Fibroblast of skin of right quadriceps (primary cell): ENCODE measurements at regions not wholly inside any gene's neighbourhood (a gene's known extent, or its start where the extent isn't known, plus 50 kb on each side); places are given as distances from the start of the nearest gene placed in this dataset.

Experiments used
- DNase-seq: peaks from one replicate; pipeline ENCODE4 v3.0.0-alpha.2; 2013

DNA sequence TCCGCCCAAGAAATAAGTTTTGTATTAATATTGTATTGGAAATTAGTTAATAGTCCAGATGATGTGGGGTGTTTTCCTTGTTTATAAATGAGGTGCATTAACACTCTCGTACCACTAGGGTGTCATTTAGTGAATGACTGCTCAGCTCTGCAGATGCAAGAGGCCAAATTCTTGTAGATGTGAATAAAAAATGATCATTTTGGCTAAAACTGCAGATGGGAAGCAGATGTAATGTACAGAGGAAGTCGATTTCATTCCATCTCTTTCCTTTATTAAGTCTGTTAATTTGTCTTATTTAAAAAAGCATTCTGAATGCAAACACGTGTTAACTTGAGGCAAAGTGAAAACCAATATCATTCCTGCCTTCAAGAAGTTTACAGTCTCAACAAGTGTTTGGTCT lies 108.1 kb downstream of the DHX15 start:
- DNase-seq = peak; percentile 19

DNA sequence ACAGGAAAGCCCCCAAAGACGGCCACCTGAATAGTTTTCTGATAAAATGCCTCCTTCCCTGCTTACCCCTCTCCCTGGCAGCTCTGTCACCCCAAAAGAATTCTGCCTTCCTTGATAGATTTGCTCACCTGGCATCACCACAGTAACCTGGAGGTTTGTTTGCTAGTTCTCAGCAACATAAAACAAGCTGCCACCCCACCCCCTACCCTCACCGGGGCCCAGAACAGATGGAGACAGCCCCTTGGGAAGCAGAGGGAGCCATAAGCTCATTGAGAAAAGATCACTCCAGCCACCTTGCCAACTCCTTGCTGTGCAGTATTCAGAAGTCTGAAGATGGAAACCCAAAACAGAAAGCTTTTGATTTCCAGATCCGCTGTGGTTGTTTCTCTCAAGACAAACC lies 108.6 kb downstream of the DHX15 start:
- no peak for DNase-seq

DNA sequence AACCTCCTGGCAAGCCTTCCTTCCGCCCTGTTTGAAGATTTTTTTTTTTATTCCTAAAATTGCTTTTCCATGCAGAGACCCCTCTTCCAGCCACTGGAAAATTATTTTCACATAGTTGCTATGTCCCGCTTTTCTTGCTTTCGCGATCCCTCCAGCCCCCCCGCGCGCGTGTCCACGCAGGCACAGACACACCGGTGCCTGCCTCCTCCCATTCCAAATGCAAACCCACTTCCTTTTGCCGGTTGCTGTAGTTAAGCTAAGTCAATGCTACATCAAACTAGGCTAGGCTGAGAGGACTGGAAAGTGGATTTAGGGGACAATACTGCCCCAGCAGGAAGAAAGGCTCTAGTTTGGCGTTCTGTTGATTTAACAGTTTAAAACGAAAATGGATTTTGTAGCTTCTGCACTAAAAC lies 111.0 kb downstream of the DHX15 start:
- peak; percentile 28 for DNase-seq

DNA sequence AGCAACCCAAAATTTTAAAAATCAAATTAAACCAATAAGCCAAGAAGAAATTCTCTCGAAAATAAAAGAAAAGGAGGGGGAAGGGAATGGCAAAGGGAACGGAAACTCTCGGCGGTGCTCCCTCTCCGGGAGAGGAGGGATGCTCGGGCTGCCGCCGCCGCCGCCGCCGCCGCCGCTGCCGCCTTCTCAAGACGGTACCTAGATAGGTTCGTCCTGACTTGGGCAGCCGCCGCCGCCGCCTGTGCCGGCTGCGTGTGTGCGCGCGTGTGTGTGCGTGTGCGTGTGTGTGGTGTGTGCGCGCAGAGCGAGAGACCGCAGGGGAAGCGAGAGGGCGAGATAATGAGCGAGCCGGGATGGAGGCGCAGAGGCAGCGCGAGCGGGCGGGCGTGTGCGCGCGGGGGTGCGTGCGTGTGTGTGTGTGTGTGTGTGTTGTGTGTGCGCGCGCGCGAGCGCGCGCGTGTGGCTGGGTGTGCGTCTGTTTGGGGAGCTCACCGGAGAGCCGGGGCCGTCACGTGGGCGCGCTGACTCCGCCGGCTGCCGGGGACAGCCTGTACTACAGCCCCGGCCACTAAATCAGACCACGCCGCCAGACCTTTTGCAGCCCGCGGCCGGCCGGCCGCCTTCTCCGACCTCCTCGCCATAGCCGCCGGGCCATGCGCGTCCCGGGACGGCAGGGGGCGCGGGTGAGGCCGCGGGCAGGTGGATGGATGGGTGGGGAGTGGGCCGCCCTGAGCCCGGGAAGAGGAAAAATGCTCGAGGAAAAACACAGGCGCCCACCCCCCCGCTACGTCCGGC lies 111.6 kb downstream of the DHX15 start:
- peak; percentile 74 for DNase-seq

DNA sequence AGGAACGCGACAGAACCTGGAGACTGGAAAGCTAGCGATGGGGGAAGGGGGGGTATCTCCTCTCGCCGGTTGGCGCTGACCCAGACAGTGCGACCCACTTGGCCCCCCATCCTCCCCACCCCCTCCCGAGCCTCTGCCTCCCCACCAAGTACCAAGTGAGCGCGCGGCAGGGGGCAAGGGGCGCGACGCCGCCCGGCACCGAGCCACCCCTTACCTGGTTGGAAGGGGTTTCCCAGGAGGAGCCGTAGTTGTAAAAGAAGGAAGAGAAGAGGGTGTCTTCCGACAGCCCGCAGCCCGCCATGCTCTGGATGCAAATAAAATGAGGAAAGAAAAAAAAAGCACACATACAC lies 112.2 kb downstream of the DHX15 start:
- DNase-seq = no peak

DNA sequence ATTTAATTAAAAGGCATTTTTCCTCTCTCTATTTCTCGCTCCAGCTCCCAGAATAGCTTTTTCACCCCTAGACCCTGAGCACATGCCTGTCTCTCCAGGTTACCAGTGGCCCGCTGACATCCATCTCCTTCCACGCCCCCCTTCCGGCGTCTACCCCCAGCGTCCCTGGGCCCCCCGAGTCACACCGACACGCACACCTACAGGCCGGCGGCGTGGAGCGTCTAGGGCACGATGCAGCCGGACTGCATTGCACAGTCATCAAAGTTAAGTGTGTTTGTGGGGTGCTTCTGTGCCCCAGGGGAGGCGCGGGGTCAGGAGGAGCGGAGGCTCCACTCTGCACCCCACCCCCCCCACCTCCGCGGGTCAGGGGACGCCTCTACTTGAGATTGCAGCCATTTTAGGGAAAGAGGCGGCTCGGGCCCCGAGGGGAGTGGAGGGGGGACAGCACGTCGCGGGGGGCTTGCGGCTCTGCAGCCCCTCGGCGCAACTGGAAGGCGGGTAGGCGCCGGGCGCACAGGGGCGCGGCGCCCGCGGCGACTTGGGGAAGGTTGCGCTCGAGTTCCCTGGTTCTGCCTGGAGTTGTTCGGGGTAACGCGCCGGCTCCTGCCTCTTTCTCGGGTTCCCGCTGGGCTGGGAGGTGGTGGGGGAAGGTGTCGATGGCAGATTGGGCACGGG lies 112.7 kb downstream of the DHX15 start:
- no peak for DNase-seq

DNA sequence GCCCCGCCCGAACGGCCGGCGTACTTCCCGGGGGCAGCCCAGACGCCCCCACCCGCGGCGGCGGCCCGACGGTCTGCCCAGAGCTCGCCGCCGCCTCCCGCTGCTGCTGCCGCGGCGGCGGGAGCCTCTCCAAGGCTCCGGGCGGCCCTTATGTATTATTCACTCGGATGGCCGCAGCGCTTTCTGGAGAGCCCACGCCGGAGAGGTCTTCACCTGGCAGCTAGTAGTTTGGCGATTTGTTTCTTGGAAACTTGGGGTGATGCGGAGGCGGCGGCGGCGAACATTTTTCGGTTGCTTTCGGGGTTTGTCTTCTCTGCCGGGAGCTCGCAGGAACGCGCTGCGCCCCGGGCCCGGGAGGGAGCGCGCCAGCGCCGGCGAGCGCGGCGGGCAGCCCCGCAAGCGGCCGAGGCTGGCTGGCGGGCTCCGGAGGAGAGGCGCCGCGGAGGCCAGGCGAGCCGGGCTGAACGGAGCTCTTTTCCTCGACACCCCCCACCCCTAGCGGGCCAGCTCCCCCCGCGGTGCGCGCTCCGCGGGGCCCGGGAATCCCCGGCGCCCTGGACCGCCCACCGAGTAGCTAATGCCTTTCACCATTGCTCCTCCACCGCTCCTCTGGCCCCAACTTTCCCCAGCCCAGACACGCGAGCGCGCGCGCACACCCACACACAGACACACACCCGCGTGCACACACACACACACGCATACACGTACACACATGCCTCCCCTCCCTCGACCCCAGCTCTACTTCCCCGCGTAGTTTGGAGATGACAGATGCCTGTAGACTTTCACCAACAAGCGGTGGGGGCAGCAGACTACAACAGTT lies 113.5 kb downstream of the DHX15 start:
- DNase-seq = peak; percentile 55

DNA sequence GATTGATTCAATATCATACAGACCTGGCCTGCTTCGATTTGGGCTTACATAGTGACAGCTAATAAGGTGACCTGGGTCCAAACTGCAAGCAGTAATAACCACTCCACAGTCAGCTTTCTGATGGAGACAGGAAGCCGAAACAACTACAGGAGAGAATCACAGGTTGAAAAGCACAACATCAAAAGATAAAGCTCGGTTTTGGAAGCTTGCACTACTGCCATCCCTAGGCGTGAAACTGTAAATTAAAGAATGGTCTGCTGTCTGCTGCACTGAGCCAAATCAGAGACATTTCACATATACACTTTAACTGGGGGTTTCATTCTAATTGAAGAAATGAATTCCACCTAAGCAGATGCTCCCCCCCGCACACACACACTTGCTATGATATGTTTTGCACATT lies 116.3 kb downstream of the DHX15 start:
- DNase-seq = no peak

DNA sequence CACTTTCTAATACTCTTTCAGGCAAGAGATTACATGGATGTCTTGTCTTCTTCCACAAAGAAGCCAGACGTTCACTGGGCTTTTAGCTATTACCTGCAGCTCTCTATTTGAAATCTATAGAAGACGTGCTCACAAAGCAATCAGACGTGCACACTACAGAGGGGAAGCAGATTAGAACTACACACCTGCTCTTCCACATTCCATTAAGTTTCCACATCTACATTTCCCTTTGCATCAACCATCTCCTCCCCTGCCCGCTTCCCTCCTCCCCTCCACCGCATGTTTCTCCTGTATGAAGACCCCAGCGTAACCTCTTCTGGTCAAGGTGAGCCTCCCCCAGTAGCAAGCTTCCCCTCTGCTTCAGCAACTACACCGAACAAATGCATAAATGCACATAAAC lies 119.8 kb downstream of the DHX15 start:
- DNase-seq = no peak

DNA sequence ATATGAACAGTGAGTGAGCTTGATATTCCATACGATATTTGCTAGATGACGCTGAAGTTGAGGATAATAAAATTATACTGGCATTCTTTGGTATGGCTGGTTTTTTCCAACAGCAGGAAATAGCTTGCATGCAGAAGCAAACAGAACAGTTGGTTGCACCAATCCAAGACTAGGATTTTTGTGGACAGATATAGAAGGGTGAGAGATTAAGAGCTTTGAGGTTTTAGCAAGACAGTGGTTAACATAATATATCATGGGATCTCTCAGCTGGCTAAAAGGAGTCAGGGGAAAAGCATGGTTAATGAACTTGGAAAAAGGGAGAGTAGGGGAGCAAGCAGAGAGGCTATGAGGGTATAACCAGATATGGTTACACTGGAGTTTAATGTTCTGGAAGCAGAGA lies 127.9 kb downstream of the DHX15 start:
- DNase-seq = no peak

DNA sequence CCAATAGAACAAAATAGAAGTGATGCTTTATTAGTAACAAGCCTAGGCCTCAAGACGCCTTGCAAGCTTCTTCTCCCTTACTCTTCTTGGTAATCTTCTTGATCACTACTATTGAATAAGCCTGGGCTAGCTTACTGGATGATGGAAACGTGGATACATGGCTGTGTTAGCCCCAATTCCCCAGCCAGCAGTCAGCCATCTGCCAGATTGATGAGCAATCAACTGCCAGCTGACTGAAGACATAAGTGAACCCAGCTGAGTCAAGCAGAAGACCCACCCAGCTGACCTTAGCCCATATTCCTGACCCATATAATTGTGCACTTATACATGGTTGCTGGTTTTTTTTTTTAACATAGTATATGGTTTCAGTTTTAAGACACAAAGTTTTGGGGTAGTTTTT lies 130.4 kb downstream of the DHX15 start:
- DNase-seq = no peak

DNA sequence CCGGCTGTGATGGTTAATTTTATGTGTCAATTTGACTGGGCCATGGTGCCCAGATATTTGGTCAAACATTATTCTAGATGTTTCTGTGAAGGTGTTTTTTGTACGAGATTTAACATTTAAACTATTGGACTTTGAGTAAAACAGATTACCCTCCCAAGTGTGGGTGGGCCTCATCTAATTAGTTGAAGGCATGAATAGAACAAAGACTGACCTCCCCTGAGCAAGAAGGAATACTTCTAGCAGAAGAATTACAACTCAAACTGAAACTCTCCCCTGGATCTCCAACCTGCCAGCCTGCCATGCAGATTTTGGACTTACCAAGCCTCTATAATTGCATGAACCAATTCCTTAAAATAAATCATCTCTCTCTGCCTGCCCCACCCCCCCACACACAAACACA lies 132.5 kb downstream of the DHX15 start:
- DNase-seq = no peak

DNA sequence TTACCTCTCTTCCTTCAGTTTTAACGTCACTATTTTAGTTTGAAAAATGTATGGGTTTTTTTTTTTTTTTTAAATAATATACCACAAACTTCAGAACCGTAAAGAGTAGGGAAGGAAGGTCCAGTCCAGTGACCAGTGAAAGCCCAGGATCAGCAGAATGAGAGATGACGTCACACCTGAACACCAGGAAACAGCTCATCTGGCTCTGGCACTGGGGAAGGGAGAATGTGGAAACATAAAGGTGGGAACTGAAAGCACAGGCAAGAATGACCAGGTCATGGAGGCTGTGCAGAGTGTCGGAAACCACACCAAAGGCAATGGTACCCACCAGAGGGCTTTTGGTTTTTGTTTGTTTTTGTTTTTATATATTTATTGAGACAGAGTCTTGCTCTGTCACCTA lies 141.2 kb downstream of the DHX15 start:
- no peak for DNase-seq

DNA sequence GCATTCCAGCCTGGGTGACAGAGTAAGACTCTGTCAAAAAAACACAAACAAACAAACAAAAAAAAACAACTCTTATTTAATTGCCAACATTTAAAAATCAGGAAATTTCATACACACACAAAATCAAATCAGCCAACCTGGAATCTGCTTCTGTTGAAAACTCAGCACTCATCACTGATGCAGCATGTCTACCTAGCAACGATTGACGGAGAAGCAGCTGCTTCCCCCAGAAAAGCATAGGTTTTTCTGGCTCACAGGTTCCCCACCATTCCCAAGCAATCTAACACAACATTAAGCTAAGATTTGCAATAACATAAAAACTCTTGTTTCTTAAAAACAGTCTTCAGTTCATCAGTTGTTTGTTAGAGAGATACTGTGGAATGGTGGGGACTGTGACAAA lies 143.6 kb downstream of the DHX15 start:
- DNase-seq = no peak

DNA sequence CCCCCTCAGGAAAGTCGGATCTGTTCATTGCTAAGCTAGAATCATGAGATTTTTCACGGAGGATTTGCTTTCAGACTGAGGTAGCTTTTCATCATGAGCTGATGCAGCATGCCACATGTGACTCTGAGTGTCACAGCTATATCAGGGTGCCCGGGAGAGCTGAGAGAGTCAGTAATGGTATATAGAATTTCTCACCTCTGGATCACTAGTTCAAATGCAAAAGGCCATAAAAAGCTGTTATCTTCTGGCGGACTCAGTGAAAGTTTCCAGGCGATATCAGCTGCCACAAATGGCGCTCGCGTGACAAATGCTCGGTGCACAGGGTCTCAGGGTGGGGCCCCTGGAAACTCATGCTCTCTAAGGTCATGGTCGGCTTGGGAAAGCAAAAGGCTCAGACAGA lies 150.1 kb downstream of the DHX15 start:
- no peak for DNase-seq

DNA sequence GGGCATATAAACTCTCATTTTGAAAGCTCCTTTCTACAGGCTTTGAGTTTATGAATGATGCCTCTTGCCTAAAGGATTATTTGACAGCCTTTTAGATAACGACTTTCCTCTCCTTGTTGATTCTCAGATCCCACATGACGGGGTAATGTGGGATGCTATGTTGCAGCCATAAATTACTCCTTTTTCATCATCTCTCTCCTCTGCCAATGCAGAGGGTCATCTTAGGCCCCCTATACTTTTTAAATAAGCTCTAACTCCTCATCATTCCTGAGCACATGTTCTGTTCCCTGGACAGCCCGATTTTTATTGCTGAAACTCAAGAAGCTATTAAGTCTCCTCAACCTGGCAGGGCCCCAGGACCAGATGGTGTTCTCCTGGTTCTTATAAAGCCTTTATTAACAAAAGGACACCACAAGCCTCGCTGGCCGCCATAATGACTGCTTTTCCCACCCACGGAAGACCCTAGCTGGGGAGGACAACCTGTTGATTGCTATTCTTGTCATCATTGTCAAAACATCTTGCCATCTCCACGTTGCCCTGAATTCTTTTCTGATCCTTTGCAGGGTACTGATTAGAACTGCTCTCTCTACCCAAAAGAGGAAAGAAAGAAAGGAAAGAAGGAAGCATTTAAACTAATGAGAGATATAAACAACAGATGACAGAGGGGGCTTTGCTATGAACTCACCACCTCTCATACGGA lies 150.7 kb downstream of the DHX15 start:
- DNase-seq = no peak

DNA sequence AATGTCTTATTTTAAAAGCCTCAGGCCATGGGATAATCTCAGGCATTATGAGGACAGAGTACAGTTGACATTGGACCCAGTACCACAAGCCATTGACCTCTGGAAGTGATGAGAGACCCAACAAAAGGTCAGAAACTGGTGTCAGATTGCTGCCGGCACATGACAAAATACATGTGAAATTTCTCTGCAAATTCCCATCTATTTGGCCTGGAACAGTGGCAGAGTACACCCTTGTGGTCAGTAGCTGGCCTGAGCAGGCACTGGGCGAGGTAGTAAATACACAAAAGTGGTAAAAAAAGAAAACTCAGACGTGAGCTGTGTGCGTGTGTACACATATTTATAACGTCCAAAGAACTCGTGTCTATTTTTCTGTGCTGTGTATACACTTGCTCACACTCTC lies 155.5 kb downstream of the DHX15 start:
- no peak for DNase-seq

DNA sequence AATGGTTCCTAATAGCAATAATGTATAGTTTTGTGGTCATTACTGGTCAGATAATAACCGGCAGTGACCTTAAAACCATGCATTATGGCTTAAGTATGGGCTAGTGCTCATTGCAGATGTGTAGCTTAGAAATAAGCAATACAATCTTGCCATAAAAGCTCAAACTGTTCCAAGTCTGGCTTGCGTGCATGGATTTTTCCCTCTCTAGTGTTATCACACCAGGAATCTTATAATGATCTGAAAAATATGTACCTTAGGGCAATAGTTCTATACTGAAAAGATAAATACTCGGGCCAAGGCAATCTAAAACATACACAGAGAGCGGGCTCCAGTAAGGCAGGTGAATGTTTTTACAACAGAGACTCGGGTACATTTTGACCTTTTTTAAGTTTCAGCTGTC lies 157.8 kb downstream of the DHX15 start:
- no peak for DNase-seq

DNA sequence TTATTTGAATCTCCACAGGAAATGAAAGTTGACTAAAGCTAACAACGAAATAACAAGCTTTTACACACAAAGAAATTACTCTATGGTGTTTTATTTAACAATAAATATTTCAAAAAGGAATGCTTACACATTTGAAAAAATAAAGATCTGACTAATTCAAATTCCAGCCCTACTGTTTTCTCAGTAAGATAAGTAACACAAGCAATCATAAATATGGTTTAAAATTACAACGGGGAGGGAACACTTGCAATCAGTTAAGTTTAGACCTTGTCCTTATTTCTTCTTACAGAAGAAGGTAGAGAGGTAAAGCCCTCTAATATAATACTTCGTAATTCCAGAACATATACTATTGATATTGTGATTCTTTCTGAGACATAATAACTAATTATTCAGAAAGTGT lies 158.5 kb downstream of the DHX15 start:
- no peak for DNase-seq

DNA sequence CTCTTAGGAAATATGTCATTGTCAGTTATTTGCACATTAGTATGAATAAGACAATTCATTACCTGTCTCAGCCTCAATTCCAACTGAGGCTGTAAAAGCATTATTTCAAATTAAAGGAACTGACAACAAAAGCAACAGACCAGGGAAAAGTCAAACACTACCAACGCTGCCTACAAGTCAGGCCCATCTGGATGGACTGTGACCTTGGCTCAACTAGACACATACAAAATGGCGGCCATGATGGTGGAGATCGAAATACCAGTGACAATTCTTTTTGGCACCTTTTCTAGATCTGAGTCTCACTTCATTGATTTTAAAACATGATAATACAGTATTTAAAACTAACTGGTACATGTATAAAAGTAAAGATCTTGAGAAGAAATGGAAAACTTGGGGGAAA lies 160.7 kb downstream of the DHX15 start:
- no peak for DNase-seq

DNA sequence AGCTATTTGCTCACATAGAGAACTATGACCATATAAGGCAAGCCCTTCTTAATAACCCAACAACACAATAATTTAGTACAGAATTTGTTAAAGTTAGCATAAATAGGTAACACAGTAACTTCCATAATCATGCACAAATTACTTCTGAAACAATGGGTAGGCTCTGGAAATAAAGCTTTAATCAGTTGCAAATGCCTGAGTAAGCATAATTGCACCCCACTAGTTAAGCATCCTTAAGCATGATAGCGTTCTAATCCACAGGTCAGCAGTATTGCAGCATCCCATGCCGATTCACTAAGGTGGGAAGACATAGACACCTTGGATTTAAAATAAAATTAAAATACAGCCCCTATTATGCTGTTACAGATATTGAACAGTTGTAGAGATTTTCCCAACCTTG lies 161.7 kb downstream of the DHX15 start:
- DNase-seq = no peak

DNA sequence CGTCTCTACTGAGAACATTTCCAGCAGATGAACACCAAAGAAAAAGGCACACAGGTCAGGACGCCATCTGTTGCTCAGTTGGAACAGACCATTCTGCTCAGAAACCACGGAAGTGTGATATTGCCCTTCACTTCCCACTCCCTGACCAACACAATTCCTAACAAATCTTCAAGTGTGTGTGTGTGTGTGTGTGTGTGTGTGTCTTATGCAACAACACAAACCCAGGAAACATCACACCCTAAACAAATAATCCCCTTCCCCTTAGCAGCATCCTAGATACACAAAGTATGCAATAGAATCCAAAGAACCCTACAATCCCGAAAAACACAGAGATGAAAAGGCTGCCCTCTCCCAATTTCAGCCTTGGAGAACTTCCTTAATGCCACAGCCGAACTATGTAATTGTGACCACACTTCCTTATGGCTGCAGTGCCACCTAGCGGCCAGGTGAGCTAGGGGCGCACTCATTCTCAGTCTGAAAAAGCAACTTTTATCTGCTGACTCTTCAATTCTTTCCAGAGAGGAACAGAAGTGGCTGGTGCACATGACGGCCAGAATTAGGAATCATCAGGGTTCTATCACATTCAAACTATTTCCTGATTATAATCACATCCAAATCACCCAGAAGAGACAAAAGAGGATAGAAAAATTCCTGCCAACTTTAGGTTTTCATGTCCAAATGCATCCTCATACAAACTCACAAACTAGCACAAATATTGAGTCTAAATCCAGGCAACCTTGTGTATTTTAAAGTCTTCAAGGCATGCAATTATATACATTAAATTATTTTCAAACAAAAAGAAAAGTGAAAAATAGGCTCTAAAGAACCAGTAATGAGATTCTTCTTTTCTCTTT lies 164.9 kb downstream of the DHX15 start:
- DNase-seq = peak; percentile 70
